AG09309 (cell line): ENCODE measurements at regions not wholly inside any gene's neighbourhood (a gene's known extent, or its start where the extent isn't known, plus 50 kb on each side); places are given as distances from the start of the nearest gene placed in this dataset.

Experiments used
- DNase-seq: peaks from one replicate; pipeline ENCODE4 v3.0.0-alpha.2; 2010; ENCODE audit warnings: low read depth
- H3K4me3 ChIP-seq: 2 replicates; pipeline ENCODE4 v1.5.1; 2011; ENCODE audit warnings: mild to moderate bottlenecking, low read depth, low read length, moderate library complexity; ENCODE audit not compliant: control insufficient read depth
- CTCF ChIP-seq: IDR thresholded peaks from 2 replicates; pipeline ENCODE4 v1.5.1; 2011; ENCODE audit warnings: mild to moderate bottlenecking, low read depth, low read length, inconsistent platforms; ENCODE audit not compliant: insufficient read depth, control insufficient read depth; ENCODE audit errors: missing control alignments

- H3K4me3 ChIP-seq = no peak overlapping the region
- TF ChIP-seq CTCF = no peak
- DNase-seq = no peak
These were observed 73.0 kb upstream of the FICD start for GRCh38 chr12:108442067-108442466.

GRCh38 chr12:108441549-108441948 is 73.5 kb upstream of the FICD start:
- H3K4me3 ChIP-seq = no peak overlapping the region
- no peak for DNase-seq
- TF ChIP-seq CTCF = no peak

- no peak for TF ChIP-seq CTCF
- H3K4me3 ChIP-seq = no peak overlapping the region
- no peak for DNase-seq
These were observed 74.3 kb upstream of the FICD start for GRCh38 chr12:108440736-108441135.

GRCh38 chr12:108438667-108439066 is 76.4 kb upstream of the FICD start:
- H3K4me3 ChIP-seq = no peak overlapping the region
- no peak for DNase-seq
- TF ChIP-seq CTCF = no peak

DNA sequence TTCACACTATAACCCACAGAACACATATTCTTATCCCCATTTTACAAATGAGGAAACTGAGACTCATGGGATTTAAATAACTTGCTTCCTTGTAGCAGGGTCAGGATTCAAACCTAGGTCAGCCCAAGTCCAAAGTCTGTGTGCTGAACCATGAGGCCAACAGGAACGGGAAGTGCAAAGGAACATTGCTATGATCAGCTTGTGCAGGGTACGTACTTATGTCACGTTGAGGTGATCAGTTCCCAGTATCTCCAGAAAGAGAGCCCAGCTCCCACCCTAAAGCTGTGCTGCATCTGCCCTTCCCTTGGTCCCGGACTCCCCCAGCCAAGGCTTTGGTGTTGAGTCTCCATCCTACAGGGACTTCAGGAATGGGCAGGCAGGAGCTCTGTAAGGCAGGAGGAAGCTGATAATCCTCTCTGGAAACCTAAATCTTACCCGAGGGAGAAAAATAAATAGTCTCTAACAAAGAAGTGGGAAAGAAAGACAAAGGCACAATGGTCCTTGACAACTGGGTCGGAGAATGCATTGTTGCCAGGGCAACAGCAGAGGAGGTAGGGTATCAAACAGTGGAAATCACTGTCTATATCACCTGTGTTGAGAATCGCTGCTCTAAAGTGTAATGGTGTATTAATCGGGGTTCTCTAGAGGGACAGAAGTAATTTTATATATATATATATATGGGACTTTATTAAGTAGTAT is 82.5 kb upstream of the FICD start:
- no peak overlapping the region for H3K4me3 ChIP-seq
- no peak for TF ChIP-seq CTCF
- no peak for DNase-seq

- no peak for TF ChIP-seq CTCF
- no peak overlapping the region for H3K4me3 ChIP-seq
These were observed 84.2 kb upstream of the FICD start for GRCh38 chr12:108430926-108431325.

More at GRCh38 chr12:108430926-108431325, 84.2 kb upstream of the FICD start:
- no peak for DNase-seq
